CD4-positive, alpha-beta T cell (primary cell): ENCODE measurements at regions not wholly inside any gene's neighbourhood (a gene's known extent, or its start where the extent isn't known, plus 50 kb on each side); places are given as distances from the start of the nearest gene placed in this dataset.

Experiments used
- ATAC-seq: fragments of 200-7000 bp; cut with Tn5 transposase; one replicate; pipeline ENCODE4 v1.10.0; 2022; ENCODE audit warnings: mild to moderate bottlenecking; ENCODE audit not compliant: poor library complexity
- CTCF ChIA-PET: fragments of 350-600 bp; sonication (Branson Sonifier 250); formaldehyde crosslinking; loops from one replicate; lab custom pipeline; 2021; ENCODE audit warnings: antibody characterized with exemption, inconsistent platforms; lab: Charles Lee
- POLR2A ChIA-PET: fragments of 350-600 bp; sonication (Branson Sonifier 250); formaldehyde crosslinking; loops from one replicate; lab custom pipeline; 2021; ENCODE audit warnings: antibody characterized with exemption, inconsistent platforms; lab: Charles Lee
- DNase-seq, 14 experiments: peaks; one replicate each; pipeline ENCODE4 v3.0.0-alpha.2; 2013 to 2020; ENCODE audit warnings: mixed read lengths in 2 of 14
- H3K27ac ChIP-seq, 2 donors: one replicate each; pipeline versions ENCODE4 v1.5.1 to v1.7.0; 2013; ENCODE audit warnings: low read length in 2 of 2, low read depth in 1 of 2, mild to moderate bottlenecking in 1 of 2
- H3K27me3 ChIP-seq, 2 experiments: 1 replicate in 1 of 2; 2 replicates in 1 of 2; pipeline versions ENCODE4 v1.6.1 to v1.7.0; 2013; ENCODE audit warnings: low read length in 2 of 2, control low read depth in 1 of 2, mild to moderate bottlenecking in 1 of 2, moderate library complexity in 1 of 2; ENCODE audit not compliant: insufficient read depth in 2 of 2, control insufficient read depth in 1 of 2
- H3K36me3 ChIP-seq: one replicate; pipeline ENCODE4 v1.6.1; 2013; ENCODE audit warnings: low read length, control low read depth; ENCODE audit not compliant: insufficient read depth
- H3K4me1 ChIP-seq: one replicate; pipeline ENCODE4 v1.6.1; 2013; ENCODE audit warnings: low read length, control low read depth; ENCODE audit not compliant: insufficient read depth
- H3K4me3 ChIP-seq: one replicate; pipeline ENCODE4 v1.5.1; 2013; ENCODE audit warnings: mild to moderate bottlenecking, low read length, moderate library complexity
- H3K9me3 ChIP-seq, 2 experiments: 1 replicate in 1 of 2; 2 replicates in 1 of 2; pipeline versions ENCODE4 v1.6.1 to v1.7.0; 2013; ENCODE audit warnings: low read length in 2 of 2, mild to moderate bottlenecking in 2 of 2, control low read depth in 1 of 2, moderate library complexity in 1 of 2; ENCODE audit not compliant: control insufficient read depth in 1 of 2, insufficient read depth in 1 of 2
- H3K27ac Mint-ChIP-seq: one replicate; pipeline ENCODE4 v1.8.0; 2020; ENCODE audit warnings: mixed read lengths
- H3K27me3 Mint-ChIP-seq: one replicate; pipeline ENCODE4 v1.8.0; 2021; ENCODE audit warnings: mixed read lengths
- H3K36me3 Mint-ChIP-seq: one replicate; pipeline ENCODE4 v1.8.0; 2021; ENCODE audit warnings: low read depth, mixed read lengths
- H3K4me1 Mint-ChIP-seq: one replicate; pipeline ENCODE4 v1.8.0; 2021; ENCODE audit warnings: low read depth, mixed read lengths
- H3K4me3 Mint-ChIP-seq: one replicate; pipeline ENCODE4 v1.8.0; 2020; ENCODE audit warnings: mild to moderate bottlenecking, mixed read lengths
- H3K9me3 Mint-ChIP-seq: one replicate; pipeline ENCODE4 v1.8.0; 2020; ENCODE audit warnings: mixed read lengths
- intact Hi-C, 2 experiments: fragments of 100-400 bp; cut with DNase I in 1 of 2; cut with micrococcal nuclease in 1 of 2; formaldehyde crosslinking; loops; one replicate each; pipeline versions ENCODE4 v1.15.1 to v1.9.0; 2023 to 2025; cut with DNase I, micrococcal nuclease
- TF ChIP-seq, protein P1 (sequence below): fragments of 200-600 bp; IDR thresholded peaks from one replicate; pipeline ENCODE4 v1.8.0; 2022; ENCODE audit warnings: antibody characterized with exemption, mild to moderate bottlenecking

DNA sequence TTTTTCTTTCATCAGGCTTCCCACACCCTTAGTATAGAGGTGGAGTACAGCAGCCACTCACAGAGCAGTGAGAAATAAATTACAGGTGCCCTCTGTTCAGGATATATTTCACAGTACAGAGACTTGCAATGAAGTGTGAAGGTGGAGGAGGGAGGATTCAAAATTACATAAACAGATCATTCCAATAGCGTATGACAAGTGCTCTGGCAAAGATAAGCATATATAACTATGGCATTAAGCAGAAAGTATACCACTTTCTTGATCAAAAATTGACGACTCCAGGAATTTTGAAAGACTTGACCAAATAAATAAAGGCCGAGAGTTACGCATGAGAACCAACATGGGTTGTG, 108.7 kb downstream of the GPX5 start:
- ChIA-PET CTCF (no interaction called here), POLR2A (interaction anchor here (1.1 kb wide), 1 partner anchor 14 kb away, joined by 4 read pairs; no protein-coding TSS in a partner anchor)
- Histone ChIP-seq H3K9me3 (peaks cover 0 to 21% of the 10 kb centered on the region in 2 experiments), H3K27ac (no peak overlapping the region), H3K4me1 (peaks cover 7% of the 10 kb centered on the region), H3K27me3 (peaks cover 51 to 69% of the 10 kb centered on the region in 2 experiments), H3K36me3 (no peaks in the 10 kb centered on the region), H3K4me3 (no peak overlapping the region)
- H3K27me3 Mint-ChIP-seq, result peaks cover 91% of the 10 kb centered on the region
- no peaks in the 10 kb centered on the region for H3K36me3 Mint-ChIP-seq
- H3K4me3 Mint-ChIP-seq, result no peak overlapping the region
- TF ChIP-seq, protein P1, sequence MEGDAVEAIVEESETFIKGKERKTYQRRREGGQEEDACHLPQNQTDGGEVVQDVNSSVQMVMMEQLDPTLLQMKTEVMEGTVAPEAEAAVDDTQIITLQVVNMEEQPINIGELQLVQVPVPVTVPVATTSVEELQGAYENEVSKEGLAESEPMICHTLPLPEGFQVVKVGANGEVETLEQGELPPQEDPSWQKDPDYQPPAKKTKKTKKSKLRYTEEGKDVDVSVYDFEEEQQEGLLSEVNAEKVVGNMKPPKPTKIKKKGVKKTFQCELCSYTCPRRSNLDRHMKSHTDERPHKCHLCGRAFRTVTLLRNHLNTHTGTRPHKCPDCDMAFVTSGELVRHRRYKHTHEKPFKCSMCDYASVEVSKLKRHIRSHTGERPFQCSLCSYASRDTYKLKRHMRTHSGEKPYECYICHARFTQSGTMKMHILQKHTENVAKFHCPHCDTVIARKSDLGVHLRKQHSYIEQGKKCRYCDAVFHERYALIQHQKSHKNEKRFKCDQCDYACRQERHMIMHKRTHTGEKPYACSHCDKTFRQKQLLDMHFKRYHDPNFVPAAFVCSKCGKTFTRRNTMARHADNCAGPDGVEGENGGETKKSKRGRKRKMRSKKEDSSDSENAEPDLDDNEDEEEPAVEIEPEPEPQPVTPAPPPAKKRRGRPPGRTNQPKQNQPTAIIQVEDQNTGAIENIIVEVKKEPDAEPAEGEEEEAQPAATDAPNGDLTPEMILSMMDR, result no peak
- H3K27ac Mint-ChIP-seq, result no peak overlapping the region
- peaks cover 2% of the 10 kb centered on the region for H3K9me3 Mint-ChIP-seq
- intact Hi-C loops, result no loop called here
- DNase-seq (no peak), ATAC-seq (no peak)
- peaks cover 27% of the 10 kb centered on the region for H3K4me1 Mint-ChIP-seq

DNA sequence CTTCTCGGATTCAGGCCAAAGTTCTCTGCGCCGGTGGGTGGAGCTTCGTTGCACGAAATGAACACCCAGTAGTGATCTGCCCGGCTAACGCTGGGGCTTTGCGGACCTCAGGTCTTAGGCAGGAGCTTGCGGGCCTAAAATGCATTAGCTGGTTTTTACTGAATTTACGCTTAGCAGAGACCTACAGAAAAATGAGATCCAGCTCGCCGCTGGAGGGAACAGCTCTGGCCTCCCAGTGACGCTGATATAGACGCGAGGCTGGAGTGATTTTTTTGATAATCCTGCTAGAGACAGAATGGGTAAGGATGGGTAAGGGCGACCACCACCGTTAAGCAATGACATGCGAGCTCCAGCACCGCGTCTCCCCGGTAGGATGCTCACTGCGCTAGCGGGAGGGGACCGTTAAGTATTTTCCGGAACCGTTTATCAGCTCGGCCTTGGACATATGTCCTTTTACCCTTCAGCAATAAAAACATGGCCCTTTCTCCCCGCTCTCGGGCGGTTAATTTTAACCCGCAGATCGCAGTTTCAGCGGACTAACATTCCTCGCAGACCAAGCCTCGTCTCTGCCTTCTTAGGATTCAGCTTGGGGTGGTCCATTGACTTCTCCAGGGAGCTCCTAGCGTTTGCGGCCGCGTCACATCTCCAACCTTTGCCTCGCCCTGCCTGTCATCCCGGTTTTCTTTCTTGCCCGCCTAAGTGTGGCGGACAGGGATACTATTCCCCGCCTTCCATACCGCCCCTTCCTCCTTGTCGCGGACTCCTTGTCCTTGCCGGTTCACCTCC, 109.3 kb downstream of the GPX5 start:
- no peaks in the 10 kb centered on the region for H3K36me3 ChIP-seq
- Mint-ChIP-seq H3K4me3 (no peak overlapping the region), H3K4me1 (peaks cover 27% of the 10 kb centered on the region), H3K27ac (no peak overlapping the region), H3K27me3 (peaks cover 91% of the 10 kb centered on the region), H3K9me3 (peaks cover 2% of the 10 kb centered on the region), H3K36me3 (no peaks in the 10 kb centered on the region)
- intact Hi-C loops, result no loop called here
- TF ChIP-seq, protein P1, result no peak
- CTCF ChIA-PET, result no interaction called here
- H3K4me3 ChIP-seq, result no peak overlapping the region
- peaks cover 51 to 69% of the 10 kb centered on the region in 2 experiments for H3K27me3 ChIP-seq
- DNase-seq, result no peak
- peaks cover 0 to 27% of the 10 kb centered on the region in 2 experiments for H3K9me3 ChIP-seq
- POLR2A ChIA-PET, result interaction anchor here (1.1 kb wide), 1 partner anchor 14 kb away, joined by 4 read pairs; no protein-coding TSS in a partner anchor
- peaks cover 7% of the 10 kb centered on the region for H3K4me1 ChIP-seq
- H3K27ac ChIP-seq, result no peak overlapping the region
- ATAC-seq, result no peak

DNA sequence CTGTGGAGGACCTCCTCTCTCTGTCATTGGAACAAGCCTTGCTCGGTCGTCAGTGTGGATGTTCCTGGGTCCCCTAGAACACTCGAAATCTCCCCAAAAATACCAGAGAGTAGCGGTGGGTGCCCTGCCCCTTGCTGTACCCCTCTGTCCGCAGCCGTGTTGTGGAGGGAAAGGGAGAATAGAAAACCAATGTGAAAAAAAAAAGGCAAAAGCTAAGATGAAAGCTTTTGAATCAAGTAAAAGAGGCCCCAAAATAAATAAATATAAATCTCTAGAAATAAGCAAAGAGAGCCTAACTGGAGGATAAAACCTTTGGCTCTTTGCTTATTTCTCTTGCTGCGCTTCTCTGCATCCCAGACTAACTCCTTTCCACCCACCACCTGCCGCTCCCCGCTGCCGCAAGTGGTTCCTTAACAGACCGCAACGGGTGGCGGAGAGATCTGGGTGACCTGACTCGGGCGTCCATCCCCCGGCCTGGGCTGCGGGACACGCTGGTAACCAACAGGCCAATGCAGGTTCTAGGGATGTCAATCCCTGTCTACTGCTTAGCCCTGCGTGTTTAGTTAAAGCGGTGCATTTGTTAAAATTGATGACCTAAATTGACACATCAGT, 110.0 kb downstream of the GPX5 start:
- H3K27me3 ChIP-seq, result peaks cover 51 to 69% of the 10 kb centered on the region in 2 experiments
- DNase-seq (no peak), ATAC-seq (no peak)
- ChIA-PET POLR2A (interaction anchor here (1.1 kb wide), 1 partner anchor 13 kb away, joined by 4 read pairs; no protein-coding TSS in a partner anchor), CTCF (no interaction called here)
- TF ChIP-seq, protein P1, result no peak
- no peak overlapping the region for H3K27ac ChIP-seq
- H3K27me3 Mint-ChIP-seq, result peaks cover 85% of the 10 kb centered on the region
- peaks cover 27% of the 10 kb centered on the region for H3K4me1 Mint-ChIP-seq
- peaks cover 0 to 31% of the 10 kb centered on the region in 2 experiments for H3K9me3 ChIP-seq
- H3K36me3 ChIP-seq, result no peaks in the 10 kb centered on the region
- intact Hi-C loops, result no loop called here
- H3K27ac Mint-ChIP-seq, result no peak overlapping the region
- H3K4me1 ChIP-seq, result peaks cover 7% of the 10 kb centered on the region
- no peak overlapping the region for H3K4me3 ChIP-seq
- H3K36me3 Mint-ChIP-seq, result no peaks in the 10 kb centered on the region
- no peak overlapping the region for H3K4me3 Mint-ChIP-seq
- peaks cover 2% of the 10 kb centered on the region for H3K9me3 Mint-ChIP-seq
